ENCODE measurements at regions not wholly inside any gene's neighbourhood (a gene's known extent, or its start where the extent isn't known, plus 50 kb on each side); places are given as distances from the start of the nearest gene placed in this dataset.

- DNase-seq, result no peak
Observed at GRCh38 chr4:96598465-96598864, 758.6 kb downstream of the PDHA2 start.

- DNase-seq, result no peak
Observed at GRCh38 chr4:96599752-96600151, 759.9 kb downstream of the PDHA2 start.

- no peak for DNase-seq
Observed at GRCh38 chr4:96602661-96603060, 762.8 kb downstream of the PDHA2 start.

GRCh38 chr4:96603641-96604040 is 763.7 kb downstream of the PDHA2 start:
- DNase-seq, result no peak

GRCh38 chr4:96606451-96606850 is 766.6 kb downstream of the PDHA2 start:
- DNase-seq, result no peak

- DNase-seq, result no peak
Observed at GRCh38 chr4:96626023-96626422, 786.1 kb downstream of the PDHA2 start.

GRCh38 chr4:96630839-96631238 is 790.9 kb downstream of the PDHA2 start:
- DNase-seq, result no peak

- DNase-seq, result no peak
Observed at GRCh38 chr4:96637971-96638412, 798.1 kb downstream of the PDHA2 start.

- DNase-seq, result no peak
Observed at GRCh38 chr4:96639932-96640331, 800.0 kb downstream of the PDHA2 start.

GRCh38 chr4:96642490-96642889 is 802.6 kb downstream of the PDHA2 start:
- DNase-seq, result no peak

GRCh38 chr4:96646146-96646545 is 806.3 kb downstream of the PDHA2 start:
- DNase-seq, result no peak

GRCh38 chr4:96649536-96649935 is 809.6 kb downstream of the PDHA2 start:
- DNase-seq, result peak; percentile 31

GRCh38 chr4:96652158-96652557 is 812.3 kb downstream of the PDHA2 start:
- peak; percentile 1 for DNase-seq

GRCh38 chr4:96652821-96653220 is 812.9 kb downstream of the PDHA2 start:
- DNase-seq, result no peak

- no peak for DNase-seq
Observed at GRCh38 chr4:96654045-96654444, 814.2 kb downstream of the PDHA2 start.

GRCh38 chr4:96670381-96670780 is 830.5 kb downstream of the PDHA2 start:
- DNase-seq, result no peak

- DNase-seq, result no peak
Observed at GRCh38 chr4:96675416-96675815, 835.5 kb downstream of the PDHA2 start.

- peak; percentile 8 for DNase-seq
Observed at GRCh38 chr4:96675896-96676295, 836.0 kb downstream of the PDHA2 start.

- DNase-seq, result no peak
Observed at GRCh38 chr4:96676754-96677435, 837.0 kb downstream of the PDHA2 start.

GRCh38 chr4:96677499-96677898 is 837.6 kb downstream of the PDHA2 start:
- no peak for DNase-seq

- DNase-seq, result no peak
Observed at GRCh38 chr4:96681218-96681617, 841.3 kb downstream of the PDHA2 start.

GRCh38 chr4:96685691-96686090 is 845.8 kb downstream of the PDHA2 start:
- no peak for DNase-seq

- DNase-seq, result no peak
Observed at GRCh38 chr4:96691521-96691920, 851.6 kb downstream of the PDHA2 start.

- DNase-seq, result no peak
Observed at GRCh38 chr4:96698831-96699230, 858.9 kb downstream of the PDHA2 start.

GRCh38 chr4:96703265-96703664 is 863.4 kb downstream of the PDHA2 start:
- DNase-seq, result no peak

Measured in fibroblast of skin of right biceps (primary cell).